ENCODE measurements at regions not wholly inside any gene's neighbourhood (a gene's known extent, or its start where the extent isn't known, plus 50 kb on each side); places are given as distances from the start of the nearest gene placed in this dataset.

DNA sequence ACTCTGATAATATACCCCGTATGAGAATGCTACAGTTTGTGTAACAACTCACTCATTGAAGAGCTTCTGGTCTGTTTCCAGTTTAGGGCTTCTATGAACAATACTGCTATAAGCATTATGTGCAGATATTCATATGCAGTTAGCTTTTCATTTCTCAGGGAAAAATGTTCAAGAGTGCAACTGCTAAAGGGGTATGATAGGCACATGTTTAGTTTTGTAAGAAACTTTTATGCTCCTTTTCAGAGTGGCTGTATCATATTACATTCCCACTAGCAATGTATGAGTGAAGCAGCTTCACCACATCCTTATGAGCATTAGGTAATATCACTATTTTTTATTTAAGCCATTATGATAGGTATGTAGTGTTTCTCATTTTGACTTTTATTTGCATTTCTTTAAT lies 182.6 kb upstream of the CXCL12 start:
- POLR2A ChIA-PET = no interaction called here
- CTCF ChIA-PET = interaction anchor here (0.6 kb wide), 1 partner anchor 408 kb away, joined by 5 read pairs; no protein-coding TSS in a partner anchor

DNA sequence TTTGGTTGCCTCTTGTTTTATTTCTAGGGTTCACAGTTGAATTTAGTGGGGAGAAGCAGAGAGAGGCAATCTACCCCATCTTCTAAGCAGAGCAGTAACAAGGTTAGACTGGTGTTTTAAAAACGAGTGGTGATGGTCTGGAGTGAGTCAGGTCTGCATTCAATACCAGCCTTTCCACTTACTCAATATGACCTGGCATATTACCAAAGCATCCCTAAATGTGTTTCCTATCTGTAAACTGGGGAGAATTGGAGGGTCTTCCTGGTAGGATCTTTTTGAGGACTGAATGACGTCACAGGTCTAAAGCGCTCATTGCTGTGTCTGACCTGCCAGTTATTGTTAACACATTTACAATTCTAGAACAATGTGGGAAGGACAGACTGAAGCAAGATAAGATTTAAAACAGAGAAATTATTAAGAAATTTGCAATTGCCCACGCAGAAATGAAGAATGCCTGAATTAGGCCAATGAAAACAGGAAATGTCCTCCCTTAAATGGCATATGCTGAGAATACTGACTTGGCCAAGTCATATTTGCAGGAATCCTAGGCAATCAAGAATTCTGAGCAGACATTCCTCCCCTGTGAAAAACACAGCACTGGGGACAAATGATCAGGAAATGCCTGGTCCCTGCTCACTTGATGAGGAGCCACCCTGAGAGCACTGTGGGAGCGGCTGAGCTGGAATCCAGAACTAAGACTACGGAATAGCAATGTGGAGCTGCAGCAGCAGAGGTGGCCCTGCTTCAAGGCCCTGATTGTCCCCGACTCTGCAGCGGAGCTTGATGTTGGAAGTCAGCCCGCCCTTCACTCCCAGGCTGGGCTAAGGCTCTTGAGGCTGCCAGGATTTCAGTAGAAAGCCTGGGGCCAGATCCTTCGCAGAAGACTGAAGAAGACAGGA lies 184.5 kb upstream of the CXCL12 start:
- H3K4me1 Mint-ChIP-seq = peaks cover 5% of the 10 kb centered on the region
- no peaks in the 10 kb centered on the region for H3K36me3 Mint-ChIP-seq
- no peak for DNase-seq (ENCODE audit: low spot score)
- no peak overlapping the region for H3K4me3 Mint-ChIP-seq
- ATAC-seq = no peak
- peaks cover 5% of the 10 kb centered on the region; the same call in 1 of the 2 replicates for H3K9me3 Mint-ChIP-seq
- ChIA-PET POLR2A (no interaction called here), CTCF (no interaction called here)
- H3K27me3 Mint-ChIP-seq (ENCODE audit: low read depth) = no peaks in the 10 kb centered on the region
- H3K27ac Mint-ChIP-seq = no peak overlapping the region
- TF ChIP-seq, protein P1, sequence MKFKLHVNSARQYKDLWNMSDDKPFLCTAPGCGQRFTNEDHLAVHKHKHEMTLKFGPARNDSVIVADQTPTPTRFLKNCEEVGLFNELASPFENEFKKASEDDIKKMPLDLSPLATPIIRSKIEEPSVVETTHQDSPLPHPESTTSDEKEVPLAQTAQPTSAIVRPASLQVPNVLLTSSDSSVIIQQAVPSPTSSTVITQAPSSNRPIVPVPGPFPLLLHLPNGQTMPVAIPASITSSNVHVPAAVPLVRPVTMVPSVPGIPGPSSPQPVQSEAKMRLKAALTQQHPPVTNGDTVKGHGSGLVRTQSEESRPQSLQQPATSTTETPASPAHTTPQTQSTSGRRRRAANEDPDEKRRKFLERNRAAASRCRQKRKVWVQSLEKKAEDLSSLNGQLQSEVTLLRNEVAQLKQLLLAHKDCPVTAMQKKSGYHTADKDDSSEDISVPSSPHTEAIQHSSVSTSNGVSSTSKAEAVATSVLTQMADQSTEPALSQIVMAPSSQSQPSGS (CRISPR knock-in tag; IDR thresholded peaks at IDR 0.05; ENCODE audit: borderline replicate concordance, low read depth) = no peak
- TF ChIP-seq ELF4 (CRISPR knock-in tag; IDR thresholded peaks at IDR 0.05; ENCODE audit: low read depth) (no peak), GRHL2 (CRISPR knock-in tag; IDR thresholded peaks at IDR 0.05; ENCODE audit: insufficient replicate concordance, severe bottlenecking) (no peak), TP53 (CRISPR knock-in tag; IDR thresholded peaks at IDR 0.05) (no peak), FOXK1 (CRISPR knock-in tag; IDR thresholded peaks at IDR 0.05) (no peak), TCF7 (CRISPR knock-in tag; IDR thresholded peaks at IDR 0.05; ENCODE audit: low read depth) (no peak), IRF2 (CRISPR knock-in tag; IDR thresholded peaks at IDR 0.05; ENCODE audit: borderline replicate concordance, low read depth) (no peak), CREM (CRISPR knock-in tag; IDR thresholded peaks at IDR 0.05) (no peak), CBFB (CRISPR knock-in tag; IDR thresholded peaks at IDR 0.05; ENCODE audit: low read depth) (no peak), RORB (CRISPR knock-in tag; IDR thresholded peaks at IDR 0.05) (no peak), ZNF138 (CRISPR knock-in tag; conservative IDR thresholded peaks at IDR 0.05) (no peak)
- TF ChIP-seq, protein P2, sequence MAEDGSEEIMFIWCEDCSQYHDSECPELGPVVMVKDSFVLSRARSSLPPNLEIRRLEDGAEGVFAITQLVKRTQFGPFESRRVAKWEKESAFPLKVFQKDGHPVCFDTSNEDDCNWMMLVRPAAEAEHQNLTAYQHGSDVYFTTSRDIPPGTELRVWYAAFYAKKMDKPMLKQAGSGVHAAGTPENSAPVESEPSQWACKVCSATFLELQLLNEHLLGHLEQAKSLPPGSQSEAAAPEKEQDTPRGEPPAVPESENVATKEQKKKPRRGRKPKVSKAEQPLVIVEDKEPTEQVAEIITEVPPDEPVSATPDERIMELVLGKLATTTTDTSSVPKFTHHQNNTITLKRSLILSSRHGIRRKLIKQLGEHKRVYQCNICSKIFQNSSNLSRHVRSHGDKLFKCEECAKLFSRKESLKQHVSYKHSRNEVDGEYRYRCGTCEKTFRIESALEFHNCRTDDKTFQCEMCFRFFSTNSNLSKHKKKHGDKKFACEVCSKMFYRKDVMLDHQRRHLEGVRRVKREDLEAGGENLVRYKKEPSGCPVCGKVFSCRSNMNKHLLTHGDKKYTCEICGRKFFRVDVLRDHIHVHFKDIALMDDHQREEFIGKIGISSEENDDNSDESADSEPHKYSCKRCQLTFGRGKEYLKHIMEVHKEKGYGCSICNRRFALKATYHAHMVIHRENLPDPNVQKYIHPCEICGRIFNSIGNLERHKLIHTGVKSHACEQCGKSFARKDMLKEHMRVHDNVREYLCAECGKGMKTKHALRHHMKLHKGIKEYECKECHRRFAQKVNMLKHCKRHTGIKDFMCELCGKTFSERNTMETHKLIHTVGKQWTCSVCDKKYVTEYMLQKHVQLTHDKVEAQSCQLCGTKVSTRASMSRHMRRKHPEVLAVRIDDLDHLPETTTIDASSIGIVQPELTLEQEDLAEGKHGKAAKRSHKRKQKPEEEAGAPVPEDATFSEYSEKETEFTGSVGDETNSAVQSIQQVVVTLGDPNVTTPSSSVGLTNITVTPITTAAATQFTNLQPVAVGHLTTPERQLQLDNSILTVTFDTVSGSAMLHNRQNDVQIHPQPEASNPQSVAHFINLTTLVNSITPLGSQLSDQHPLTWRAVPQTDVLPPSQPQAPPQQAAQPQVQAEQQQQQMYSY (CRISPR knock-in tag; IDR thresholded peaks at IDR 0.05) = no peak
- TF ChIP-seq, protein P3, sequence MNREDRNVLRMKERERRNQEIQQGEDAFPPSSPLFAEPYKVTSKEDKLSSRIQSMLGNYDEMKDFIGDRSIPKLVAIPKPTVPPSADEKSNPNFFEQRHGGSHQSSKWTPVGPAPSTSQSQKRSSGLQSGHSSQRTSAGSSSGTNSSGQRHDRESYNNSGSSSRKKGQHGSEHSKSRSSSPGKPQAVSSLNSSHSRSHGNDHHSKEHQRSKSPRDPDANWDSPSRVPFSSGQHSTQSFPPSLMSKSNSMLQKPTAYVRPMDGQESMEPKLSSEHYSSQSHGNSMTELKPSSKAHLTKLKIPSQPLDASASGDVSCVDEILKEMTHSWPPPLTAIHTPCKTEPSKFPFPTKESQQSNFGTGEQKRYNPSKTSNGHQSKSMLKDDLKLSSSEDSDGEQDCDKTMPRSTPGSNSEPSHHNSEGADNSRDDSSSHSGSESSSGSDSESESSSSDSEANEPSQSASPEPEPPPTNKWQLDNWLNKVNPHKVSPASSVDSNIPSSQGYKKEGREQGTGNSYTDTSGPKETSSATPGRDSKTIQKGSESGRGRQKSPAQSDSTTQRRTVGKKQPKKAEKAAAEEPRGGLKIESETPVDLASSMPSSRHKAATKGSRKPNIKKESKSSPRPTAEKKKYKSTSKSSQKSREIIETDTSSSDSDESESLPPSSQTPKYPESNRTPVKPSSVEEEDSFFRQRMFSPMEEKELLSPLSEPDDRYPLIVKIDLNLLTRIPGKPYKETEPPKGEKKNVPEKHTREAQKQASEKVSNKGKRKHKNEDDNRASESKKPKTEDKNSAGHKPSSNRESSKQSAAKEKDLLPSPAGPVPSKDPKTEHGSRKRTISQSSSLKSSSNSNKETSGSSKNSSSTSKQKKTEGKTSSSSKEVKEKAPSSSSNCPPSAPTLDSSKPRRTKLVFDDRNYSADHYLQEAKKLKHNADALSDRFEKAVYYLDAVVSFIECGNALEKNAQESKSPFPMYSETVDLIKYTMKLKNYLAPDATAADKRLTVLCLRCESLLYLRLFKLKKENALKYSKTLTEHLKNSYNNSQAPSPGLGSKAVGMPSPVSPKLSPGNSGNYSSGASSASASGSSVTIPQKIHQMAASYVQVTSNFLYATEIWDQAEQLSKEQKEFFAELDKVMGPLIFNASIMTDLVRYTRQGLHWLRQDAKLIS (CRISPR knock-in tag; IDR thresholded peaks at IDR 0.05; ENCODE audit: borderline replicate concordance) = no peak
- TF ChIP-seq, protein P4, sequence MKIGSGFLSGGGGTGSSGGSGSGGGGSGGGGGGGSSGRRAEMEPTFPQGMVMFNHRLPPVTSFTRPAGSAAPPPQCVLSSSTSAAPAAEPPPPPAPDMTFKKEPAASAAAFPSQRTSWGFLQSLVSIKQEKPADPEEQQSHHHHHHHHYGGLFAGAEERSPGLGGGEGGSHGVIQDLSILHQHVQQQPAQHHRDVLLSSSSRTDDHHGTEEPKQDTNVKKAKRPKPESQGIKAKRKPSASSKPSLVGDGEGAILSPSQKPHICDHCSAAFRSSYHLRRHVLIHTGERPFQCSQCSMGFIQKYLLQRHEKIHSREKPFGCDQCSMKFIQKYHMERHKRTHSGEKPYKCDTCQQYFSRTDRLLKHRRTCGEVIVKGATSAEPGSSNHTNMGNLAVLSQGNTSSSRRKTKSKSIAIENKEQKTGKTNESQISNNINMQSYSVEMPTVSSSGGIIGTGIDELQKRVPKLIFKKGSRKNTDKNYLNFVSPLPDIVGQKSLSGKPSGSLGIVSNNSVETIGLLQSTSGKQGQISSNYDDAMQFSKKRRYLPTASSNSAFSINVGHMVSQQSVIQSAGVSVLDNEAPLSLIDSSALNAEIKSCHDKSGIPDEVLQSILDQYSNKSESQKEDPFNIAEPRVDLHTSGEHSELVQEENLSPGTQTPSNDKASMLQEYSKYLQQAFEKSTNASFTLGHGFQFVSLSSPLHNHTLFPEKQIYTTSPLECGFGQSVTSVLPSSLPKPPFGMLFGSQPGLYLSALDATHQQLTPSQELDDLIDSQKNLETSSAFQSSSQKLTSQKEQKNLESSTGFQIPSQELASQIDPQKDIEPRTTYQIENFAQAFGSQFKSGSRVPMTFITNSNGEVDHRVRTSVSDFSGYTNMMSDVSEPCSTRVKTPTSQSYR (CRISPR knock-in tag; IDR thresholded peaks at IDR 0.05) = no peak

More for the DNA sequence above, 182.6 kb upstream of the CXCL12 start:
- ATAC-seq (no peak), DNase-seq (ENCODE audit: low spot score) (no peak)
- peaks cover 5% of the 10 kb centered on the region for H3K4me1 Mint-ChIP-seq
- no peak for TF ChIP-seq ETV6 (CRISPR knock-in tag; IDR thresholded peaks at IDR 0.05)
- TF ChIP-seq, protein P5, sequence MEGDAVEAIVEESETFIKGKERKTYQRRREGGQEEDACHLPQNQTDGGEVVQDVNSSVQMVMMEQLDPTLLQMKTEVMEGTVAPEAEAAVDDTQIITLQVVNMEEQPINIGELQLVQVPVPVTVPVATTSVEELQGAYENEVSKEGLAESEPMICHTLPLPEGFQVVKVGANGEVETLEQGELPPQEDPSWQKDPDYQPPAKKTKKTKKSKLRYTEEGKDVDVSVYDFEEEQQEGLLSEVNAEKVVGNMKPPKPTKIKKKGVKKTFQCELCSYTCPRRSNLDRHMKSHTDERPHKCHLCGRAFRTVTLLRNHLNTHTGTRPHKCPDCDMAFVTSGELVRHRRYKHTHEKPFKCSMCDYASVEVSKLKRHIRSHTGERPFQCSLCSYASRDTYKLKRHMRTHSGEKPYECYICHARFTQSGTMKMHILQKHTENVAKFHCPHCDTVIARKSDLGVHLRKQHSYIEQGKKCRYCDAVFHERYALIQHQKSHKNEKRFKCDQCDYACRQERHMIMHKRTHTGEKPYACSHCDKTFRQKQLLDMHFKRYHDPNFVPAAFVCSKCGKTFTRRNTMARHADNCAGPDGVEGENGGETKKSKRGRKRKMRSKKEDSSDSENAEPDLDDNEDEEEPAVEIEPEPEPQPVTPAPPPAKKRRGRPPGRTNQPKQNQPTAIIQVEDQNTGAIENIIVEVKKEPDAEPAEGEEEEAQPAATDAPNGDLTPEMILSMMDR (IDR thresholded peaks at IDR 0.05) = no peak
- no peak for TF ChIP-seq EMX1 (CRISPR knock-in tag; IDR thresholded peaks at IDR 0.05)
- TF ChIP-seq TP53 (CRISPR knock-in tag; IDR thresholded peaks at IDR 0.05) = no peak
- H3K4me3 Mint-ChIP-seq = no peak overlapping the region
- no peaks in the 10 kb centered on the region for H3K36me3 Mint-ChIP-seq
- no peaks in the 10 kb centered on the region for H3K27me3 Mint-ChIP-seq (ENCODE audit: low read depth)
- no peak overlapping the region for H3K27ac Mint-ChIP-seq
- peaks cover under 1% of the 10 kb centered on the region; the same call in 1 of the 2 replicates for H3K9me3 Mint-ChIP-seq
